ENCODE measurements at regions not wholly inside any gene's neighbourhood (a gene's known extent, or its start where the extent isn't known, plus 50 kb on each side); places are given as distances from the start of the nearest gene placed in this dataset.
A peak's percentile ranks its signal among the peaks of the same experiment; 100 is the strongest.

GRCh38 chr5:115375893-115376292 is 79.4 kb upstream of the CCDC112 start:
- no peak for TF ChIP-seq CTCF (IDR thresholded peaks at IDR 0.05; ENCODE audit: low read depth, low read length, missing input control)
- no peak for TF ChIP-seq GABPA (IDR thresholded peaks at IDR 0.05 in 1 of 2, conservative IDR thresholded peaks at IDR 0.05 in 1 of 2)
- TF ChIP-seq SP1 (IDR thresholded peaks at IDR 0.05), result peak; percentile 97
- peak; percentile 94 for TF ChIP-seq HNF4G (IDR thresholded peaks at IDR 0.05)
- TF ChIP-seq EGR1 (IDR thresholded peaks at IDR 0.05; ENCODE audit: low read depth in 2 of 2), result peak in 1 of 2 donors; percentile 44

Measured in liver (tissue), 3 donors.